Upper lobe of right lung (tissue), 1 donor: ENCODE measurements at regions not wholly inside any gene's neighbourhood (a gene's known extent, or its start where the extent isn't known, plus 50 kb on each side); places are given as distances from the start of the nearest gene placed in this dataset.

ENCODE experiments used
- ATAC-seq: fragments of 200-7000 bp; cut with Tn5 transposase; one replicate; pipeline ENCODE4 v1.9.1; 2020; ENCODE audit warnings: mild to moderate bottlenecking, moderate library complexity
- DNase-seq: peaks from one replicate; pipeline ENCODE4 v3.0.0-alpha.2; 2020
- H3K27ac ChIP-seq: fragments of 200-600 bp; one replicate; pipeline ENCODE4 v1.8.0; 2022
- H3K27me3 ChIP-seq: fragments of 200-600 bp; one replicate; pipeline ENCODE4 v1.8.0; 2022; ENCODE audit warnings: mild to moderate bottlenecking
- H3K36me3 ChIP-seq: fragments of 200-600 bp; one replicate; pipeline ENCODE4 v1.8.0; 2022
- H3K4me1 ChIP-seq: fragments of 200-600 bp; one replicate; pipeline ENCODE4 v1.8.0; 2022
- H3K4me3 ChIP-seq: fragments of 200-600 bp; one replicate; pipeline ENCODE4 v1.8.0; 2022; ENCODE audit warnings: mild to moderate bottlenecking
- H3K9me3 ChIP-seq: fragments of 200-600 bp; one replicate; pipeline ENCODE4 v1.8.0; 2022
- CTCF ChIP-seq: fragments of 200-600 bp; IDR thresholded peaks from one replicate; pipeline ENCODE4 v1.8.0; 2022; ENCODE audit warnings: antibody characterized with exemption
- intact Hi-C: fragments of 100-400 bp; cut with DNase I; formaldehyde crosslinking; loops from one replicate; pipeline ENCODE4 v1.11.0; 2022
- donor health status: DM: no; HTN: yes; CAD: no; lungs with severe emphysema.

- ATAC-seq: no peak
- Histone ChIP-seq H3K27me3 (no peaks in the 10 kb centered on the region), H3K36me3 (no peaks in the 10 kb centered on the region), H3K9me3 (no peaks in the 10 kb centered on the region), H3K4me1 (peaks cover 29% of the 10 kb centered on the region), H3K27ac (no peak overlapping the region), H3K4me3 (no peak overlapping the region)
- intact Hi-C loops: no loop called here
- TF ChIP-seq CTCF: no peak
- no peak for DNase-seq
Observed at GRCh38 chr10:63717027-63717715, 196.0 kb downstream of the REEP3 start.

- DNase-seq (no peak), ATAC-seq (peak; percentile 37)
- H3K36me3 ChIP-seq: no peaks in the 10 kb centered on the region
- no peaks in the 10 kb centered on the region for H3K27me3 ChIP-seq
- peaks cover 28% of the 10 kb centered on the region for H3K4me1 ChIP-seq
- H3K27ac ChIP-seq: no peak overlapping the region
- H3K4me3 ChIP-seq: no peak overlapping the region
- TF ChIP-seq CTCF: no peak
- intact Hi-C loops: no loop called here
- no peaks in the 10 kb centered on the region for H3K9me3 ChIP-seq
Observed at GRCh38 chr10:63718006-63718405, 196.8 kb downstream of the REEP3 start.

GRCh38 chr10:63718421-63718820 is 197.2 kb downstream of the REEP3 start:
- peaks cover 26% of the 10 kb centered on the region for H3K4me1 ChIP-seq
- DNase-seq (no peak), ATAC-seq (no peak)
- no peak overlapping the region for H3K27ac ChIP-seq
- intact Hi-C loops: no loop called here
- no peaks in the 10 kb centered on the region for H3K36me3 ChIP-seq
- no peak overlapping the region for H3K4me3 ChIP-seq
- H3K27me3 ChIP-seq: no peaks in the 10 kb centered on the region
- TF ChIP-seq CTCF: no peak
- H3K9me3 ChIP-seq: no peaks in the 10 kb centered on the region

GRCh38 chr10:63719226-63719856 is 198.1 kb downstream of the REEP3 start:
- no peak for TF ChIP-seq CTCF
- Histone ChIP-seq H3K4me3 (no peak overlapping the region), H3K4me1 (peaks cover 21% of the 10 kb centered on the region), H3K36me3 (no peaks in the 10 kb centered on the region), H3K27me3 (no peaks in the 10 kb centered on the region), H3K27ac (no peak overlapping the region), H3K9me3 (no peaks in the 10 kb centered on the region)
- DNase-seq (no peak), ATAC-seq (no peak)
- intact Hi-C loops: no loop called here

- H3K27me3 ChIP-seq: no peaks in the 10 kb centered on the region
- H3K9me3 ChIP-seq: no peaks in the 10 kb centered on the region
- no peak overlapping the region for H3K27ac ChIP-seq
- intact Hi-C loops: no loop called here
- TF ChIP-seq CTCF: peak; percentile 99
- peaks cover 21% of the 10 kb centered on the region for H3K4me1 ChIP-seq
- H3K36me3 ChIP-seq: no peaks in the 10 kb centered on the region
- no peak for DNase-seq
- peak; percentile 79 for ATAC-seq
- H3K4me3 ChIP-seq: no peak overlapping the region
Observed at GRCh38 chr10:63720072-63720537, 198.9 kb downstream of the REEP3 start.
